ENCODE measurements at regions not wholly inside any gene's neighbourhood (a gene's known extent, or its start where the extent isn't known, plus 50 kb on each side); places are given as distances from the start of the nearest gene placed in this dataset.

DNA sequence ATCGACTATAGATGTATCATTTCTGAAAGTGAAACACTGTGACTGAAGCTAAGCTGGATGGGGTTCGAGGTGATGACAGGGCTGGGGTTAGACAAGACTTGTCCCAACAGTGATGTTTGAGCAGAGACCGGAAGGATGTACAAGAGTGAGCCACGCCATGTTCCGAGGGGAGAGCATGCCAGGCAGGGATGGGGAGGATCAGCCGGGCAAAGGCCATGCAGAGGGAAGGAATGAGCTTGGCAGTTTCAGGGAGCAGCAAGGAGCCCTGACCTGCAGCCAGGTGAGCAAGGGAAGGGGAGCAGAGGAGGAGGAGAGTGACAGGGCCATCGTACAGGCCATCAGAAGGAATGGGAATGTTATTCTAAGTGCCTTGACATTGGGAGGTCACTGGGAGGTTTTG lies 114.9 kb upstream of the GPR26 start:
- FAIRE-seq (no peak), DNase-seq (ENCODE audit: low read depth, low spot score) (no peak)
- Histone ChIP-seq H3K27me3 (ENCODE audit: control insufficient read depth, extremely low read depth, insufficient read depth, low read length) (peaks cover 3% of the 10 kb centered on the region), H3K79me2 (ENCODE audit: control insufficient read depth, insufficient read depth, low read length) (no peaks in the 10 kb centered on the region), H3K9ac (ENCODE audit: control insufficient read depth, extremely low read depth, insufficient read depth, low read length) (no peak overlapping the region), H3K36me3 (ENCODE audit: control insufficient read depth in 2 of 2, extremely low read depth in 1 of 2, insufficient read depth in 2 of 2, low read length in 2 of 2) (no peaks in the 10 kb centered on the region), H3K9me1 (ENCODE audit: control insufficient read depth, extremely low read depth, insufficient read depth, low read length) (no peaks in the 10 kb centered on the region), H3K27ac (ENCODE audit: control insufficient read depth, insufficient read depth, low read length) (no peak overlapping the region), H3K4me1 (ENCODE audit: control insufficient read depth, extremely low read depth, insufficient read depth, low read length) (no peaks in the 10 kb centered on the region), H4K20me1 (ENCODE audit: control insufficient read depth, extremely low read depth, insufficient read depth, low read length) (no peaks in the 10 kb centered on the region), H2AFZ (ENCODE audit: control insufficient read depth, low read length) (no peak overlapping the region), H3K4me2 (ENCODE audit: control insufficient read depth, extremely low read depth, insufficient read depth, low read depth, low read length) (no peak overlapping the region), H3K9me3 (ENCODE audit: control insufficient read depth, low read depth, low read length) (no peaks in the 10 kb centered on the region), H3K4me3 (ENCODE audit: control insufficient read depth in 2 of 3, extremely low read depth in 1 of 3, insufficient read depth in 2 of 3, low read depth in 1 of 3, low read length in 3 of 3) (no peak overlapping the region)
- dilution Hi-C loops (cut with MboI; ENCODE audit: extremely low pct_ligation_motif_present, low sequenced_read_pairs), result no loop called here
- no peak for TF ChIP-seq EZH2 (IDR thresholded peaks at IDR 0.05; ENCODE audit: low read length)
- no peak for TF ChIP-seq CTCF (optimal IDR thresholded peaks at IDR 0.05 in 1 of 3, IDR thresholded peaks at IDR 0.05 in 1 of 3, conservative IDR thresholded peaks at IDR 0.05 in 1 of 3; ENCODE audit: extremely low read depth in 1 of 3, insufficient read depth in 2 of 3, low read length in 3 of 3)

DNA sequence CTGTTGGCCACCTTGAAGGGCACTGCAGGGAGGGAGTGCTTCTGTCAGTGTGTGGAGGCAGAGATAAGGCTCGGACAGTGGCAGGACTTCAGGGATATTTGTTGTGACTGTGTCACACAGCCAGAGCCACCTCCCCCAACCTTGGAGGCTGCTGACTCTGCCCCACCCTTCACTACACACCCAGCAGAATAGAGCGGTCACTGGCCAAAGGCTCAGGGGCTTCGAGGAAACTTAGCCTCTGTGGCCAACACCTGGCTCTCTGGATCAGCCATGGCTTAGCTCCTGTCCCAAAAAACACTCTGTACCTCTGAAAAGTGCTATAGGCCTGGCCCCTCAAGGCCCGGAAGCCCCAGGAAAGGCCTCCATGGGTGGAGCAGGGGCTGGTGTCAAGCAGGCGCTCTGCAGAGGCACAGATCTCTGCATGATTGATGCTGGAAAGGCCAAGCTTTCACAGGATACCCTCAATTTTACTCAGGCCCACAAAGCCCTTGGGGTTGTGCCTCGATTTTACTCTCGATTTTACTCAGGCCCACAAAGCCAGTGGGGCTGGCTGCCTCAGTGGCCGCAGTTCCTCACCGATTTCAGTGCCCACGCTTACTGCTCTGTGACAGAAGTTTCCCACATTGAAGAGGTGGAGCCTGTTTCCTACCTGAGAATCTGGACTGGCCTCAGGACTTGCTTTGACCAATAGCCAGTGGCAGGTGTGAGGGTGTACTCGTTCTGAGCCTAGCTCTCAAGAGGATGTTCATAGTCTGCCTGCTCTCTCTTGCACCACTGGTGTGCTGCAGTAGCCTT lies 113.2 kb upstream of the GPR26 start:
- no peaks in the 10 kb centered on the region for H3K4me1 ChIP-seq (ENCODE audit: control insufficient read depth, extremely low read depth, insufficient read depth, low read length)
- no peak overlapping the region for H3K4me3 ChIP-seq (ENCODE audit: control insufficient read depth in 2 of 3, extremely low read depth in 1 of 3, insufficient read depth in 2 of 3, low read depth in 1 of 3, low read length in 3 of 3)
- DNase-seq (ENCODE audit: low read depth, low spot score) (no peak), FAIRE-seq (no peak)
- H3K27me3 ChIP-seq (ENCODE audit: control insufficient read depth, extremely low read depth, insufficient read depth, low read length), result peaks cover 3% of the 10 kb centered on the region
- H3K36me3 ChIP-seq (ENCODE audit: control insufficient read depth in 2 of 2, extremely low read depth in 1 of 2, insufficient read depth in 2 of 2, low read length in 2 of 2), result no peaks in the 10 kb centered on the region
- H3K4me2 ChIP-seq (ENCODE audit: control insufficient read depth, extremely low read depth, insufficient read depth, low read depth, low read length), result no peak overlapping the region
- no peak overlapping the region for H3K27ac ChIP-seq (ENCODE audit: control insufficient read depth, insufficient read depth, low read length)
- no peaks in the 10 kb centered on the region for H3K79me2 ChIP-seq (ENCODE audit: control insufficient read depth, insufficient read depth, low read length)
- TF ChIP-seq EZH2 (IDR thresholded peaks at IDR 0.05; ENCODE audit: low read length) (no peak), CTCF (optimal IDR thresholded peaks at IDR 0.05 in 1 of 3, IDR thresholded peaks at IDR 0.05 in 1 of 3, conservative IDR thresholded peaks at IDR 0.05 in 1 of 3; ENCODE audit: extremely low read depth in 1 of 3, insufficient read depth in 2 of 3, low read length in 3 of 3) (no peak)
- no peak overlapping the region for H2AFZ ChIP-seq (ENCODE audit: control insufficient read depth, low read length)
- H3K9me3 ChIP-seq (ENCODE audit: control insufficient read depth, low read depth, low read length), result no peaks in the 10 kb centered on the region
- H4K20me1 ChIP-seq (ENCODE audit: control insufficient read depth, extremely low read depth, insufficient read depth, low read length), result no peaks in the 10 kb centered on the region
- dilution Hi-C loops (cut with MboI; ENCODE audit: extremely low pct_ligation_motif_present, low sequenced_read_pairs), result no loop called here
- H3K9ac ChIP-seq (ENCODE audit: control insufficient read depth, extremely low read depth, insufficient read depth, low read length), result no peak overlapping the region
- H3K9me1 ChIP-seq (ENCODE audit: control insufficient read depth, extremely low read depth, insufficient read depth, low read length), result no peaks in the 10 kb centered on the region
